ENCODE measurements at regions not wholly inside any gene's neighbourhood (a gene's known extent, or its start where the extent isn't known, plus 50 kb on each side); places are given as distances from the start of the nearest gene placed in this dataset.

DNA sequence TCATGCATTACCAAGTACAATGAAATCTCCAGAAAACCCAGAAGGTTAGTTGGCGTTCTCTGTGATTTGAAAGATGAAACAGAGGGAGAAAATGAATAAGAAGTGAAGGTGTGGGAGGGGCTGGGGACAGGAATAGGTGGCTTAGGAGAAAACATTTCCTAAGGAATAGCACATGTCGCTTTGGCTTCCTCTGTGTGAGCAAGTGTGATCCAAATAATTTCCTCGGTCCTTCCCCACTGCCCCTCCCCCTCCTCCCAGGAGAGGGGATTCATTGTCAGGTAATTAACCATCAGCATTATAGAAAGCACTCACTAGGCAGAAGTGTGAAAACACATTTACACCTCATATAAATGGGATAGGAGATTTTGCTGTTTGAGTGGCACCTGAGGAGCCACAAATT lies 105.5 kb downstream of the NUF2 start:
- H3K36me3 ChIP-seq (ENCODE audit: insufficient read depth, low read length) = no peaks in the 10 kb centered on the region
- no peak overlapping the region for H3K4me2 ChIP-seq (ENCODE audit: insufficient read depth, low read length)
- no peak for DNase-seq (ENCODE audit: insufficient read length, low spot score, missing footprints)
- H3K27me3 ChIP-seq (ENCODE audit: insufficient read depth, low read length) = no peaks in the 10 kb centered on the region
- no peaks in the 10 kb centered on the region for H3K79me2 ChIP-seq (ENCODE audit: insufficient read depth, low read length)
- no peaks in the 10 kb centered on the region for H3K4me1 ChIP-seq (ENCODE audit: insufficient read depth, low read length)
- TF ChIP-seq, protein P1, sequence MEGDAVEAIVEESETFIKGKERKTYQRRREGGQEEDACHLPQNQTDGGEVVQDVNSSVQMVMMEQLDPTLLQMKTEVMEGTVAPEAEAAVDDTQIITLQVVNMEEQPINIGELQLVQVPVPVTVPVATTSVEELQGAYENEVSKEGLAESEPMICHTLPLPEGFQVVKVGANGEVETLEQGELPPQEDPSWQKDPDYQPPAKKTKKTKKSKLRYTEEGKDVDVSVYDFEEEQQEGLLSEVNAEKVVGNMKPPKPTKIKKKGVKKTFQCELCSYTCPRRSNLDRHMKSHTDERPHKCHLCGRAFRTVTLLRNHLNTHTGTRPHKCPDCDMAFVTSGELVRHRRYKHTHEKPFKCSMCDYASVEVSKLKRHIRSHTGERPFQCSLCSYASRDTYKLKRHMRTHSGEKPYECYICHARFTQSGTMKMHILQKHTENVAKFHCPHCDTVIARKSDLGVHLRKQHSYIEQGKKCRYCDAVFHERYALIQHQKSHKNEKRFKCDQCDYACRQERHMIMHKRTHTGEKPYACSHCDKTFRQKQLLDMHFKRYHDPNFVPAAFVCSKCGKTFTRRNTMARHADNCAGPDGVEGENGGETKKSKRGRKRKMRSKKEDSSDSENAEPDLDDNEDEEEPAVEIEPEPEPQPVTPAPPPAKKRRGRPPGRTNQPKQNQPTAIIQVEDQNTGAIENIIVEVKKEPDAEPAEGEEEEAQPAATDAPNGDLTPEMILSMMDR (IDR thresholded peaks at IDR 0.05; ENCODE audit: extremely low read depth, low read depth, low read length) = no peak
- H2AFZ ChIP-seq (ENCODE audit: low read length) = no peak overlapping the region
- no peak overlapping the region for H3K4me3 ChIP-seq (ENCODE audit: insufficient read depth, low read length)
- H3K9me3 ChIP-seq (ENCODE audit: low read depth, low read length) = no peaks in the 10 kb centered on the region
- H3K27ac ChIP-seq (ENCODE audit: low read depth, low read length) = no peak overlapping the region
- H4K20me1 ChIP-seq (ENCODE audit: insufficient read depth, low read length) = no peaks in the 10 kb centered on the region

DNA sequence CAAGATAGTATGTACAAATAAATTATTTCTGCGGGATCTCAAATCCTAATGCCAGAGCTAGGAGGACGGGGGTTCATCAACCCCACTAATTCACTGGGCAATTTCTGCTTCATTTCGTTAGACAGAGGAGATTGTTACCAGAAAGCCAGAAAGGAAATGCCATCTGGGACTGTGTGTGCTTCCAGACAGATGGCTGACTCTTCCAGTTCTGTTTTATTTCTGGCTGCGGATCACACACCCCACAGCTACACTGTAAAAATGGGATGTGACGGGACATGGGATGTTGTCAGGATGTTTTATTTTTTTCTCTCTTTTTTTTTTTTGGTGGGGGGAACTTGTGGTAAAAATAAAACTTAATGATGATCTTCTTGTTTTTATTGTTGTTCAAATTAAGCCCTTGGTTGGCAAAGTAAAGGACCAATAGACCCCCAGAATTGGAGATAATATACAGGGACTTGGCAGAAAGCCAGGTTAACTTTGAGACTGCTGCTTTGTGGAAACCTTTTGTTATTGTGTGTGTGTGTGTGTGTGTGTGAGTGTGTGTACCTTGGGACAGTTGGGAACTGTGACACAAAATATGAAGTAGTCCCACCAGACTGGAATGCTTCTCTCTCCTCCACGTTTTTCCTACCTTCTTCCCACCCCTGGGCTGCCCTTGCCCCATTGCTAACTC lies 114.5 kb downstream of the NUF2 start:
- H4K20me1 ChIP-seq (ENCODE audit: insufficient read depth, low read length) = no peaks in the 10 kb centered on the region
- no peaks in the 10 kb centered on the region for H3K79me2 ChIP-seq (ENCODE audit: insufficient read depth, low read length)
- H3K27ac ChIP-seq (ENCODE audit: low read depth, low read length) = no peak overlapping the region
- H2AFZ ChIP-seq (ENCODE audit: low read length) = no peak overlapping the region
- no peaks in the 10 kb centered on the region for H3K27me3 ChIP-seq (ENCODE audit: insufficient read depth, low read length)
- H3K4me1 ChIP-seq (ENCODE audit: insufficient read depth, low read length) = no peaks in the 10 kb centered on the region
- H3K4me3 ChIP-seq (ENCODE audit: insufficient read depth, low read length) = no peak overlapping the region
- no peaks in the 10 kb centered on the region for H3K9me3 ChIP-seq (ENCODE audit: low read depth, low read length)
- DNase-seq (ENCODE audit: insufficient read length, low spot score, missing footprints) = no peak
- TF ChIP-seq, protein P1 (IDR thresholded peaks at IDR 0.05; ENCODE audit: extremely low read depth, low read depth, low read length) = no peak
- H3K4me2 ChIP-seq (ENCODE audit: insufficient read depth, low read length) = no peak overlapping the region
- H3K36me3 ChIP-seq (ENCODE audit: insufficient read depth, low read length) = no peaks in the 10 kb centered on the region

GRCh38 chr1:163439471-163439870 lies 117.7 kb downstream of the NUF2 start:
- Histone ChIP-seq H3K9me3 (ENCODE audit: low read depth, low read length) (no peaks in the 10 kb centered on the region), H4K20me1 (ENCODE audit: insufficient read depth, low read length) (no peaks in the 10 kb centered on the region), H3K4me3 (ENCODE audit: insufficient read depth, low read length) (no peak overlapping the region), H3K4me2 (ENCODE audit: insufficient read depth, low read length) (no peak overlapping the region), H3K27ac (ENCODE audit: low read depth, low read length) (no peak overlapping the region), H3K36me3 (ENCODE audit: insufficient read depth, low read length) (no peaks in the 10 kb centered on the region), H2AFZ (ENCODE audit: low read length) (no peak overlapping the region), H3K79me2 (ENCODE audit: insufficient read depth, low read length) (no peaks in the 10 kb centered on the region), H3K27me3 (ENCODE audit: insufficient read depth, low read length) (no peaks in the 10 kb centered on the region), H3K4me1 (ENCODE audit: insufficient read depth, low read length) (no peaks in the 10 kb centered on the region)
- TF ChIP-seq, protein P1 (IDR thresholded peaks at IDR 0.05; ENCODE audit: extremely low read depth, low read depth, low read length) = no peak
- no peak for DNase-seq (ENCODE audit: insufficient read length, low spot score, missing footprints)

DNA sequence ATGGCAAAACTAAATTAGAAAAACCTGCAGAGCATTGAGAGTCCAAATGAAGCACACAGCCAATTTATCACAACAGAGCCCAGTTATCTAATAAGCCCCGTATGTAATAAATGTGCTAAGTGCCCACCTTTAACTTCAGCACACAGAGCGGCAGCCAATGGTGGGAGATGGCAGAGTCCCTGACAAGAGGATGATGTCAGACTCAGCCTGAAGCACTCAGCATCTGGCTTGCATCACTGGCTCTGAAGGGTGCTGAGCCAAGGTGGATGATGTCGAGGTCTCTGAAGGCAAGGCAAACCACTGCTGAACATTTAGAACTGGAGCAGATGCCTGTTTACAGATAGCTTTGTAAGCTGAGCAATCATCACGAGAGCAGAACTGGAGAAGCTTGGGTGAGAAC lies 118.3 kb downstream of the NUF2 start:
- no peak for DNase-seq (ENCODE audit: insufficient read length, low spot score, missing footprints)
- Histone ChIP-seq H3K4me1 (ENCODE audit: insufficient read depth, low read length) (no peaks in the 10 kb centered on the region), H3K27me3 (ENCODE audit: insufficient read depth, low read length) (no peaks in the 10 kb centered on the region)

More for the DNA sequence above, 118.3 kb downstream of the NUF2 start:
- H3K27ac ChIP-seq (ENCODE audit: low read depth, low read length) = no peak overlapping the region
- H3K4me2 ChIP-seq (ENCODE audit: insufficient read depth, low read length) = no peak overlapping the region
- H3K9me3 ChIP-seq (ENCODE audit: low read depth, low read length) = no peaks in the 10 kb centered on the region
- H3K36me3 ChIP-seq (ENCODE audit: insufficient read depth, low read length) = no peaks in the 10 kb centered on the region
- no peak overlapping the region for H3K4me3 ChIP-seq (ENCODE audit: insufficient read depth, low read length)
- no peaks in the 10 kb centered on the region for H3K79me2 ChIP-seq (ENCODE audit: insufficient read depth, low read length)
- no peak overlapping the region for H2AFZ ChIP-seq (ENCODE audit: low read length)
- no peaks in the 10 kb centered on the region for H4K20me1 ChIP-seq (ENCODE audit: insufficient read depth, low read length)
- TF ChIP-seq, protein P1 (IDR thresholded peaks at IDR 0.05; ENCODE audit: extremely low read depth, low read depth, low read length) = no peak
